Stomach (tissue), 4 donors: ENCODE measurements at regions not wholly inside any gene's neighbourhood (a gene's known extent, or its start where the extent isn't known, plus 50 kb on each side); places are given as distances from the start of the nearest gene placed in this dataset.

ENCODE experiments used
- EP300 ChIP-seq: sonication (generic); formaldehyde crosslinking; IDR thresholded peaks from one replicate; pipeline ENCODE4 v1.6.1; 2017; ENCODE audit warnings: antibody characterized with exemption
- POLR2A ChIP-seq, 4 donors: fragments of 450-650 bp; IDR thresholded peaks; one replicate each; pipeline ENCODE4 v1.6.1; 2016; ENCODE audit warnings: antibody characterized with exemption in 4 of 4, control low read depth in 2 of 4, mild to moderate bottlenecking in 1 of 4, moderate library complexity in 1 of 4
- POLR2AphosphoS5 ChIP-seq, 3 donors: sonication (generic); formaldehyde crosslinking; IDR thresholded peaks; one replicate each; pipeline ENCODE4 v1.6.1; 2016; ENCODE audit warnings: antibody characterized with exemption in 3 of 3
- TF ChIP-seq, protein P1 (sequence below), 7 experiments: fragments of 450-650 bp in 4 of 7; fragments of 200-600 bp in 3 of 7; sonication (generic) in 3 of 7; IDR thresholded peaks; one replicate each; pipeline ENCODE4 v1.5.1; 2016 to 2019; ENCODE audit warnings: antibody characterized with exemption in 7 of 7, control low read depth in 2 of 7, mild to moderate bottlenecking in 1 of 7

DNA sequence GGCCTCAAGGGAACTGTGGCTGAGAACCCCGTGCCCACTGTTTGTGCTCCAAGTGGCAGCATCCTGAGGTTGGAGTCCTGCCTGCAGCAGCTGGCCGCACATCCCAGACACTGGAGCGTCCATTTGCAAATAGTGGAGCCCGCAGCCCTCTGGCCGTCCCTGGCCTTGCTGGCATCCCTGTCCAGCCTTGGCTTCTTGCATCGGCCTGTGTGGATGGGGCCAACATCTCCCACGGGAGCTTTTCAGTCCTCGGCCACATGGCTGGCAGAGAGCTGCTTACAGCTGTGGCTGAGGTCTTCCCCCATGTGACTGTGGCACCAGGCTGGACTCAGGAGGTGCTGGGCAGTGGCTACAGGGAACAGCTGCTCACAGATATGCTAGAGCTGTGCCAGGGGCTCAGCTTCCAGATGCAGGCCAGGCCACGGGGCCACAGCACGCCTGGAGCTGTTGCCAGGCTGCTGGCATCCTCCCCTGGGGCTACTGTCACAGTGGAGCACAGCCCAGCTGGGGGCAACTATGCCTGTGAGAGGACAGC is 71.2 kb downstream of the FAM43A start:
- TF ChIP-seq, protein P1, sequence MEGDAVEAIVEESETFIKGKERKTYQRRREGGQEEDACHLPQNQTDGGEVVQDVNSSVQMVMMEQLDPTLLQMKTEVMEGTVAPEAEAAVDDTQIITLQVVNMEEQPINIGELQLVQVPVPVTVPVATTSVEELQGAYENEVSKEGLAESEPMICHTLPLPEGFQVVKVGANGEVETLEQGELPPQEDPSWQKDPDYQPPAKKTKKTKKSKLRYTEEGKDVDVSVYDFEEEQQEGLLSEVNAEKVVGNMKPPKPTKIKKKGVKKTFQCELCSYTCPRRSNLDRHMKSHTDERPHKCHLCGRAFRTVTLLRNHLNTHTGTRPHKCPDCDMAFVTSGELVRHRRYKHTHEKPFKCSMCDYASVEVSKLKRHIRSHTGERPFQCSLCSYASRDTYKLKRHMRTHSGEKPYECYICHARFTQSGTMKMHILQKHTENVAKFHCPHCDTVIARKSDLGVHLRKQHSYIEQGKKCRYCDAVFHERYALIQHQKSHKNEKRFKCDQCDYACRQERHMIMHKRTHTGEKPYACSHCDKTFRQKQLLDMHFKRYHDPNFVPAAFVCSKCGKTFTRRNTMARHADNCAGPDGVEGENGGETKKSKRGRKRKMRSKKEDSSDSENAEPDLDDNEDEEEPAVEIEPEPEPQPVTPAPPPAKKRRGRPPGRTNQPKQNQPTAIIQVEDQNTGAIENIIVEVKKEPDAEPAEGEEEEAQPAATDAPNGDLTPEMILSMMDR (IDR thresholded peaks at IDR 0.05), result no peak
- TF ChIP-seq EP300 (no peak), POLR2AphosphoS5 (IDR thresholded peaks at IDR 0.05) (no peak), POLR2A (IDR thresholded peaks at IDR 0.05) (no peak)
